ENCODE measurements at regions not wholly inside any gene's neighbourhood (a gene's known extent, or its start where the extent isn't known, plus 50 kb on each side); places are given as distances from the start of the nearest gene placed in this dataset.

GRCh38 chr12:125836647-125837046 lies 771.4 kb downstream of the AACS start:
- Mint-ChIP-seq H3K27me3 (no peaks in the 10 kb centered on the region), H3K4me3 (no peak overlapping the region), H3K4me1 (no peaks in the 10 kb centered on the region), H3K27ac (no peak overlapping the region), H3K9me3 (peaks cover 3% of the 10 kb centered on the region), H3K36me3 (ENCODE audit: low read depth) (no peaks in the 10 kb centered on the region)
- ATAC-seq (ENCODE audit: low read depth) (no peak), DNase-seq (no peak)
- ChIA-PET CTCF (no interaction called here), POLR2A (no interaction called here)
- TF ChIP-seq CTCF (IDR thresholded peaks at IDR 0.05), result no peak
- intact Hi-C loops (cut with micrococcal nuclease), result no loop called here

GRCh38 chr12:125841332-125841731 lies 776.1 kb downstream of the AACS start:
- Mint-ChIP-seq H3K27ac (no peak overlapping the region), H3K4me1 (no peaks in the 10 kb centered on the region), H3K36me3 (ENCODE audit: low read depth) (no peaks in the 10 kb centered on the region), H3K4me3 (no peak overlapping the region), H3K9me3 (peaks cover 3% of the 10 kb centered on the region), H3K27me3 (no peaks in the 10 kb centered on the region)
- intact Hi-C loops (cut with micrococcal nuclease), result no loop called here
- no peak for ATAC-seq (ENCODE audit: low read depth)
- ChIA-PET CTCF (no interaction called here), POLR2A (no interaction called here)
- no peak for TF ChIP-seq CTCF (IDR thresholded peaks at IDR 0.05)
- DNase-seq, result no peak

GRCh38 chr12:125852116-125852515 lies 786.9 kb downstream of the AACS start:
- Mint-ChIP-seq H3K9me3 (no peaks in the 10 kb centered on the region), H3K36me3 (ENCODE audit: low read depth) (no peaks in the 10 kb centered on the region), H3K27ac (no peak overlapping the region), H3K4me1 (no peaks in the 10 kb centered on the region), H3K4me3 (no peak overlapping the region), H3K27me3 (no peaks in the 10 kb centered on the region)
- intact Hi-C loops (cut with micrococcal nuclease), result no loop called here
- TF ChIP-seq CTCF (IDR thresholded peaks at IDR 0.05), result no peak
- POLR2A ChIA-PET, result no interaction called here
- DNase-seq (no peak), ATAC-seq (ENCODE audit: low read depth) (no peak)
- CTCF ChIA-PET, result no interaction called here

- ATAC-seq (ENCODE audit: low read depth) (no peak), DNase-seq (no peak)
- POLR2A ChIA-PET, result no interaction called here
- H3K27me3 Mint-ChIP-seq, result no peaks in the 10 kb centered on the region
- CTCF ChIA-PET, result no interaction called here
- H3K36me3 Mint-ChIP-seq (ENCODE audit: low read depth), result no peaks in the 10 kb centered on the region
- no peaks in the 10 kb centered on the region for H3K9me3 Mint-ChIP-seq
- no peak overlapping the region for H3K4me3 Mint-ChIP-seq
- no peak overlapping the region for H3K27ac Mint-ChIP-seq
- H3K4me1 Mint-ChIP-seq, result no peaks in the 10 kb centered on the region
- intact Hi-C loops (cut with micrococcal nuclease), result no loop called here
- no peak for TF ChIP-seq CTCF (IDR thresholded peaks at IDR 0.05)
Observed at GRCh38 chr12:125852679-125853078, 787.4 kb downstream of the AACS start.

GRCh38 chr12:125853670-125854069 lies 788.4 kb downstream of the AACS start:
- TF ChIP-seq CTCF (IDR thresholded peaks at IDR 0.05), result no peak
- ATAC-seq (ENCODE audit: low read depth), result no peak
- Mint-ChIP-seq H3K9me3 (no peaks in the 10 kb centered on the region), H3K36me3 (ENCODE audit: low read depth) (no peaks in the 10 kb centered on the region), H3K4me1 (no peaks in the 10 kb centered on the region), H3K27ac (no peak overlapping the region), H3K4me3 (no peak overlapping the region), H3K27me3 (no peaks in the 10 kb centered on the region)
- no peak for DNase-seq
- intact Hi-C loops (cut with micrococcal nuclease), result no loop called here
- CTCF ChIA-PET, result no interaction called here
- POLR2A ChIA-PET, result no interaction called here

Measured in activated B cell treated with CpG ODN at 0.5 μM for 24 hours (primary cell).